ENCODE measurements at regions not wholly inside any gene's neighbourhood (a gene's known extent, or its start where the extent isn't known, plus 50 kb on each side); places are given as distances from the start of the nearest gene placed in this dataset.

DNA sequence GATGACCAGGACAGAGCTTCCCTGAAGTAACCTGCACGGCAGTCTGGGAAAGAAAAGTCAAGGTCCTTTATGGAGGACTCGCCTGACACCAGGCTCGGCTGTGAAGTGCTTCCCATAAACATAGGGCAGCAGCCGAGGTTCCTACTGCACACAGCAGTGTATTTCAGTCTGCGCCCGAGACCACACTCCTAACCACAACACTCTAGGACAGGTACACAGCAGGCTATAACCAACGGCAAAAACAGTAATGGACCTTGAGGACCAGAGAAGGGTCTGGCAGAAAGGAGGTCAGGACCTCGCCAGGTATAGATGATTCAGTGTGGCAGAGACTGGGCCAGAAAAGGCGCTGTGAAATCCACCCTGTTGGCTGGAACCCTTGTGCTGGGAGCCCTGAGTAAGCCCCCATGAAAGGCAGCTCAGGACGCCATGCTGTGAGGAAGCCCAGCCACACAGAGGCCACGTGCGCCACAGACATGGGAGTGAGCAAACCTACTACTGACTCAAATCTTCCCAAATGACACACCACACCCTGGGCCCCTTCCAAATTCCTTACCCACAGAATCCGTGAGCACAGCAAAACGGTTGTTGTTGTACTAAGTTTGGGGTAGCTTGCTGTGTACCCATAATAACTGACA, 129.6 kb upstream of the CST7 start:
- TF ChIP-seq CTCF (IDR thresholded peaks at IDR 0.05; ENCODE audit: low read depth, low read length) (no peak), EZH2phosphoT487 (IDR thresholded peaks at IDR 0.05; ENCODE audit: low read depth) (no peak)

Data from OCI-LY3 (cell line).